Urothelium cell line (cell line): ENCODE measurements at regions not wholly inside any gene's neighbourhood (a gene's known extent, or its start where the extent isn't known, plus 50 kb on each side); places are given as distances from the start of the nearest gene placed in this dataset.
"Not testable (repeated sequence)": the region's sequence is repeated elsewhere in the genome, so short reads cannot be mapped to it uniquely, and the experiment has no call there.

Experiments
- DNase-seq: peaks from one replicate; pipeline ENCODE4 v3.0.0; 2011; ENCODE audit warnings: low spot score, mixed read lengths
- FAIRE-seq: peaks from 2 replicates; lab custom pipeline; 2011; peaks lifted over from hg19 to GRCh38; lab: Jason Lieb, UNC

- DNase-seq (no peak), FAIRE-seq (no peak)
Observed at GRCh38 chrX:113548308-113549015, 707.8 kb upstream of the AMOT start.

GRCh38 chrX:113545040-113545439 is 704.4 kb upstream of the AMOT start:
- DNase-seq (no peak), FAIRE-seq (no peak)

DNA sequence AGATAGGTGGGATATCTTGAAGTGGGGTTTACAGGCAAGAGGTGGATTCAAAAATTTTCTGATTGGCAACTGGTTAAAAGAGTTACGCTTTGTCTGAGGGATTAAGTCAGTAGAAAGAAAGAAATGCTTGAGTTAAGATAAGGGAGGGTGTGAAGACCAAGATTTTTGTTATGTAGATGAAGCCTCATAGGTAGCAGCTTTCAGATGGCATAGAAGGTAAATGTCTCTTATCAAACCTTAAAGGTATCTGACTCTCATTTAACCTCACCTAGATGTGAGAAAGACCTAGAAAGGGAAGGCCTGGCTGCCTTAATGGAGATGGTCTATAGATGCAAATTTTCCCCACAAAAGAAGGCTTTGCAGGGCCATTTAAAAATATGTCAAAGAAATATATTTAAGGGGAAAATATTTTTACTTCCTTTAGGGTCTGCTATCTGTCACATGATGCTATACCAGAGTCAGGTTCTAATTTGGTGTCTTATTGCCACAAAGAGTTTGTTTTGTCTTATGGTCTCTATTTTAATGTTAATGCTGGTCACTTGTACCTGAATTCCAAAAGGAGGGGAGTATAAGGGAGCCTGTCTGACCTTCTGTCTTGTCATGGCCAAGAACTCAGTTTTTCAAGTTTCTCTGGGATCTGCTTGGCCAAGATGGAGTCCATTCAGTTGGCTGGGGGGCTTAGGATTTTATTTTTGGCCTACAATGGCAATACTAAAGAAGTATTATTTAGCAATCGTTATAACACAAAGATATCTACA is 699.1 kb upstream of the AMOT start:
- FAIRE-seq (no peak), DNase-seq (no peak)

GRCh38 chrX:113529426-113530013 is 688.9 kb upstream of the AMOT start:
- no peak for DNase-seq
- FAIRE-seq: no peak

DNA sequence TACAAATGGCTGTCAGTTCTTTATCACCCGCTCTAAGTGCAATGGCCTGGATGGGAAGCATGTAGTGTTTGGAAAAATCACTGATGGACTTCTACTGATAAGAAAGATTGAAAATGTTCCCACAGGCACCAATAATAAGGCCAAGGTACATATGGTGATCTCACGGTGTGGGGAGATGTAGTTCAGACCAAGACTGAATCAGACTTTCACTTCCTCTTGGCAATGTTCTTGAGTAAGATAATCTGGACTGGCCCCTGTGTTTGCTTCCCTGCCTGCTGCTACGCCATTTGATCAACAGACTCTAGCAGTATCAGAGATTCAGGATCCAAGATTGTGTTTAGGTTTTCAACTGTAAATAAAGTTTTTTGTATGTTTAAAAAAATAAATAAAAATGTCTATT is 682.2 kb upstream of the AMOT start:
- DNase-seq (no peak), FAIRE-seq (no peak)

- FAIRE-seq (no peak), DNase-seq (no peak)
Observed at GRCh38 chrX:113514906-113515305, 674.3 kb upstream of the AMOT start.

DNA sequence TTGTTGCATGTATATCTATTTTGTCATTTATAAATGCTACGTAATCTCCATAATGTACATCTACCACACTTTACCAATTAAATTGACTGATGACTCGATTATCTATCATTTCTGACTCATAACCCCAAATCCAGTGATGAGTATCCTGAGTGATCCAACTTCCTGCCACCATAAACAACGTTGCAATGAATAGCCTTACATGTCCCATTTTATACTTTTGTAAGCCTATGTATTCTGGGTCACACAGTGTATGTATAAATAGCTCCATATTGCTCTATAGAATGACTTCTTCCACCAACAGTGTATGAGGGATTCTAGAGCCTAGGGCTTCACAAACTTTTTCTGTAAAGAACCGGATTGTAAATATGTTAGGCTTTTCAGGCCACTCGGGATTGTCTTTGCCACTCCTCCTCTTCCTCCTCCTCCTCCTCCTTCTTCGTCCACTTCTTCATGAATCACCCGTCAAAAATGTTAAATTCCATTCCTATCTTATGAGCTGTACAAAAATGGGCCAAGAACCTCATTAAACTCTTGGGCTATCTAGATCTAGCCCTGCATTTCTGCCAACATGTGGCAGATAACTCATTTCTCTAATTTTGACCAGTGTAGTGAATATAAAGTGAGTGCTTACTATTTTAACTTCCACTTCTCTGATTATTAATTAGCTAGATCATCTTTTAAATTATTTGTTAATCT is 672.2 kb upstream of the AMOT start:
- no peak for FAIRE-seq
- DNase-seq: peak; percentile 14

DNA sequence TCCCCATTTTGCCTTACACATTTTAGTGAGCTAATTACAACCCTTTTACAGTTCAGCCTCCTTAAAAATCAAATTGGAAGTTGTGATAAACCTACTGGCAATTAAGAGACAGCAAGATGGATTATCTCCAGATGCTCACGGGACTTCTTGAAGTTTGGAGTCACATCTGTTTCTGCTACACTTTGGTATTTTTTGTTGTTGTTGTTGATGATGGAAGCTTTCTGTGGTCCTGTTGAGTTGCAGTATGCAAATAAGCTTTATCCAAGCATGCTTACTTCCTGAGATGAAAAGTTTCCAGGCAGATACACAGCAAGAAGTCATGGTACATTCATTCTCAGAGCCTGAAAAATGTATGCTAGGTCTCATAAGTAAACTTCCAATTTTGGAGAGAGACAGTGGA is 670.0 kb upstream of the AMOT start:
- no peak for DNase-seq

GRCh38 chrX:113492895-113493294 is 652.3 kb upstream of the AMOT start:
- FAIRE-seq: no peak

More for the DNA sequence above, 670.0 kb upstream of the AMOT start:
- no peak for FAIRE-seq

DNA sequence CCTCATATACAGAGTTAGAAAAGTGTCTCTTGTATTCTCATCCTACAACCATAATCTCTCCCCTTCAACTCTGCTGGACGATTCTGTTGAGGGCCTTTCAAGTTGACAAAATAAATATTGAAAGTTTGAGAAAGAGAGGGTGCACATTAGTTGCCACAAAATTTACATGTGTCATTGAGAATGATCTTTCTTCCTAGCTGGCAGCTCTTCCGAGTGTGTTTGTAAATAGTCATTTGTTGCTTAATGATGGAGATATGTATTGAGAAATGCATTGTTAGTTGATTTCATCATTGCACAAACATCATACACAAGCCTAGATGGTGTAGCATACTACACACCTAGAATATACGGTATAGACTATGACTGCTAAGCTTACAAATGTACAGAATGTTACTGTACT is 632.8 kb upstream of the AMOT start:
- no peak for DNase-seq
- no peak for FAIRE-seq

More at GRCh38 chrX:113492895-113493294, 652.3 kb upstream of the AMOT start:
- DNase-seq: no peak

DNA sequence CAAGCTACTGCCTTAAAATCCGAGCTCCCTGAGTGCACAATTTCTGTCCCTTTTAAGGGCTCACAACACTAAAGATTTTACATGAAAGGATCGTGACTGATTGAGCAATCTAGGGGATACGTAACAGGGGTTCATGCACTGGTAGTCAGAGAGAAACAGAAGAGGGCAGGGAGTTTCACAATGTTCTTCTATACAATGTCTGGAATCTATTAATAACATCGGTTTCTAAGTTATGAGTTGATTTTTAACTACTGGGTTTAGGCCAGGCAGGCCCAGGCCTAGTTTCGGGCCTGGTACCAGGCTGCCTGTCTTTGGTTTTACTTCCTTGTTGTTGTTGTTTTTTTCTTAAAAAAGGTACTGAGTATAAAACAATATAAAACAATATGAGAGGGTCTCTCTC is 632.4 kb upstream of the AMOT start:
- not testable (repeated sequence) for DNase-seq, FAIRE-seq

- FAIRE-seq (no peak), DNase-seq (no peak)
Observed at GRCh38 chrX:113470166-113470565, 629.5 kb upstream of the AMOT start.

- DNase-seq (no peak), FAIRE-seq (no peak)
Observed at GRCh38 chrX:113457719-113458118, 617.1 kb upstream of the AMOT start.

DNA sequence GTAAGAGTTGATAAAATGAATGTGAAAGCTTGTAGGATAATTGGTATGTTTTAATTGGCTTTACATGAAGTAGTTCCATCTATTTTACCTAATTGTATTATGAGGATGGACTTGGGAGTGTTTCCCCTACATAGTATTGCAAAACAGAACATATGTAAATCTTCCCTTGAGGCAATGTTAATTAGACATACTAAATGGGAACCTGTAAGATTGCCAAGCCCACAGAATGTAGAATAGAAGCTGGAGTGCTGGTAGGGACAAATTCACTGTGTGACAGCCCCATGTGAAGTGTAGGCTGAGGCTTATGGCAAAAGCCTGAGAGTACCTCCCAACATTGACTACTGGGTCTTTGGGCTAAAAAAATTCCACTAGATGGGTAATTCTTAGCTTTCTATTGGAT is 615.0 kb upstream of the AMOT start:
- FAIRE-seq (no peak), DNase-seq (no peak)

- no peak for FAIRE-seq
- no peak for DNase-seq
Observed at GRCh38 chrX:113429011-113429410, 588.4 kb upstream of the AMOT start.

DNA sequence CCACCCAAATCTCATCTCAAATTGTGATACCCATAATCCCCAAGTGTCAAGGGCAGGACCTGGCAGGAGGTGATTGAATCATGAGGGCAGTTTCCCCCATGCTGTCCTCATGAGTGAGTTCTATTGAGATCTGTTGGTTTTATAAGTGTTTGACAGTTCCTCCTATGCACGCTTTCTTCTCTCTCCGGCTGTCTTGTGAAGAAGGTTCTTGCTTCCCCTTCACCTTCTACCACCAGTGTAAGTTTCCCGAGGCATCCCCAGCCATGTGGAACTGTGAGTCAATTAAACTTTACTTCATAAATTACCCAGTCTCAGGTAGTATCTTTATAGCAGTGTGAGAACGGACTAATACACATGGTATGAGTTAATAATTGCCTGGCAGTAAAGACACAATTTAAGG is 581.7 kb upstream of the AMOT start:
- DNase-seq: no peak
- FAIRE-seq: no peak

DNA sequence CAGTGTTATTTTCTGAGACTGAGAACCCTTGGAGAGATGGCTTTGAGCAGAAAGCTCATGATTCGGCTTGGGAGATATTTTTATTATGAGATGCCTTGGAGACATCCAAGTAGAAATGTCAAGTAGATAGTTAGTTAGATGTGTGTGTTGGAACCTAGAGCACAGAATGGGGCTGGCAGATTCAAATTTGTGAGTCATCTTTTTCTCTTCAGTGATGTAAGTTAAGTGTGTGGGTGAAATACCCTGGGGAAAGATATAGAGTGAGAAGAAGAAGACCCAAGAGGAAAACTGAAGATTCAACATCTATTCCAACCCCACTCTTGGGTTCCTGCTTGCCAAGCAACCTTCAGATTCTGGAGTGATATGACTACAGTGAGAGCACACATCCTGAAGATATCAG is 580.8 kb upstream of the AMOT start:
- DNase-seq (no peak), FAIRE-seq (no peak)

DNA sequence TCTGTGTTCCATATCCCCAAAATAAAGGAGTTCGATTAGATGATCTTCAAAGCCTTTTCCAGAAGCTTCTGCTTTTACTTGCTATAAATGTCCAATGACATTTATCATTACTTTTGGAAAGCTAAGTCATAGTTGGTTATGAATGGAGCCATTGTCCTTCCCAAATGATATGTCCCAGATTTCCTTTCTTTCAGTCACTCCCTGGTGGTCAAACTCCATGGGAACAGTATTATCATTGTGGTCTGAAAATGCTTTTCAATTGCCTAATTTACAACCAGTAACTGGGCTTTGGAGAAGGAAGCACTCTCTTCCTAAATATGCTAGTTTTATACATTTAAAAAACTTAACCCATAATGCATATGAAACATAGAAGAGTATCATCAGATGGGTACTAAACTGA is 571.5 kb upstream of the AMOT start:
- no peak for FAIRE-seq
- DNase-seq: no peak

- FAIRE-seq (no peak), DNase-seq (no peak)
Observed at GRCh38 chrX:113408843-113409242, 568.2 kb upstream of the AMOT start.

DNA sequence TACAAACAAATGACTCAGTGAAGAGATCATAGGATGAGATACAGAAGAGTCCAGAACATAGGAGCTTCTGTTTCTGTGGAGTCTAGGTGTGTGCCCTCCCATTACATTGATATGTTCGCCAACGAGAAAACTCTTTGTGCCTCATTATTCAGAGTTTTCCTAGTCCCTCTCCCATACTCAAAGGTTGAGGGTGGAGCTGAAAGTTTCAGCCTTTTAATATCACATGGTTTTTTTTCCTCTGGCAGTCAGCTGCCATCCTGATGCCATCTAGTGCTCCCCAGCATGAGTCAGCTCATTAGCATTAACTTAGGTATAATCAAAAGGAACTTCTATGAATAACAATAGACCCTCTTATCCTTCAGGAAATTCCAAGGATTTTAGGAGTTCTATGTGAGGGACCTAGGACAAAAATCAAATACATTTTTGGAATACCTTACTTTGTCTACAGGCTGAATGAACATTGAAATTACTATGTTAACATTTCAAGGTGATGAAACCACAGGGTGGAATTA is 559.6 kb upstream of the AMOT start:
- peak; percentile 10 for DNase-seq
- no peak for FAIRE-seq

- no peak for DNase-seq
- FAIRE-seq: no peak
Observed at GRCh38 chrX:113399506-113400192, 559.0 kb upstream of the AMOT start.
